COLO829 (cell line): ENCODE measurements at regions not wholly inside any gene's neighbourhood (a gene's known extent, or its start where the extent isn't known, plus 50 kb on each side); places are given as distances from the start of the nearest gene placed in this dataset.
"Not testable (repeated sequence)": the region's sequence is repeated elsewhere in the genome, so short reads cannot be mapped to it uniquely, and the experiment has no call there.

Experiments
- DNase-seq: peaks from one replicate; pipeline ENCODE4 v3.0.0; 2012; ENCODE audit warnings: low spot score

- no peak for DNase-seq
These were observed 138.7 kb downstream of the YTHDC2 start for GRCh38 chr5:113652161-113652560.

- DNase-seq = no peak
These were observed 141.3 kb downstream of the YTHDC2 start for GRCh38 chr5:113654828-113655227.

- DNase-seq = no peak
These were observed 146.7 kb downstream of the YTHDC2 start for GRCh38 chr5:113660206-113660605.

- DNase-seq = no peak
These were observed 147.3 kb downstream of the YTHDC2 start for GRCh38 chr5:113660706-113661250.

GRCh38 chr5:113663879-113664541 is 150.5 kb downstream of the YTHDC2 start:
- no peak for DNase-seq

GRCh38 chr5:113673041-113673440 is 159.5 kb downstream of the YTHDC2 start:
- no peak for DNase-seq

GRCh38 chr5:113675166-113675565 is 161.7 kb downstream of the YTHDC2 start:
- DNase-seq = no peak

- DNase-seq = no peak
These were observed 164.7 kb downstream of the YTHDC2 start for GRCh38 chr5:113678202-113678601.

GRCh38 chr5:113678924-113679575 is 165.6 kb downstream of the YTHDC2 start:
- peak; percentile 56 for DNase-seq

- no peak for DNase-seq
These were observed 167.0 kb downstream of the YTHDC2 start for GRCh38 chr5:113680534-113680933.

GRCh38 chr5:113682497-113683136 is 169.1 kb downstream of the YTHDC2 start:
- no peak for DNase-seq

- DNase-seq = no peak
These were observed 169.7 kb downstream of the YTHDC2 start for GRCh38 chr5:113683211-113683610.

- DNase-seq = no peak
These were observed 173.1 kb downstream of the YTHDC2 start for GRCh38 chr5:113686599-113686998.

- DNase-seq = no peak
These were observed 176.2 kb downstream of the YTHDC2 start for GRCh38 chr5:113689647-113690046.

GRCh38 chr5:113692466-113692865 is 179.0 kb downstream of the YTHDC2 start:
- DNase-seq = no peak

- DNase-seq = no peak
These were observed 179.5 kb downstream of the YTHDC2 start for GRCh38 chr5:113692891-113693457.

- DNase-seq = no peak
These were observed 180.2 kb downstream of the YTHDC2 start for GRCh38 chr5:113693701-113694100.

- no peak for DNase-seq
These were observed 181.1 kb downstream of the YTHDC2 start for GRCh38 chr5:113694576-113694975.

- DNase-seq = no peak
These were observed 189.8 kb downstream of the YTHDC2 start for GRCh38 chr5:113703266-113703665.

GRCh38 chr5:113705657-113706056 is 192.2 kb downstream of the YTHDC2 start:
- DNase-seq = no peak

GRCh38 chr5:113713051-113713450 is 199.6 kb downstream of the YTHDC2 start:
- DNase-seq = no peak

- not testable (repeated sequence) for DNase-seq
These were observed 202.4 kb downstream of the YTHDC2 start for GRCh38 chr5:113715921-113716320.

GRCh38 chr5:113719549-113719948 is 206.1 kb downstream of the YTHDC2 start:
- DNase-seq = peak; percentile 18
